NCI-H345 treated with DMSO at 0.1 percent for 48 hours (cell line): ENCODE measurements at regions not wholly inside any gene's neighbourhood (a gene's known extent, or its start where the extent isn't known, plus 50 kb on each side); places are given as distances from the start of the nearest gene placed in this dataset.

ENCODE experiments used
- DNase-seq: peaks from one replicate; lab custom pipeline; 2025; ENCODE audit not compliant: unreplicated experiment; lab: John Stamatoyannopoulos, UW

- no peak for DNase-seq
Observed at GRCh38 chr4:138669479-138670315, 345.9 kb upstream of the NOCT start.

DNA sequence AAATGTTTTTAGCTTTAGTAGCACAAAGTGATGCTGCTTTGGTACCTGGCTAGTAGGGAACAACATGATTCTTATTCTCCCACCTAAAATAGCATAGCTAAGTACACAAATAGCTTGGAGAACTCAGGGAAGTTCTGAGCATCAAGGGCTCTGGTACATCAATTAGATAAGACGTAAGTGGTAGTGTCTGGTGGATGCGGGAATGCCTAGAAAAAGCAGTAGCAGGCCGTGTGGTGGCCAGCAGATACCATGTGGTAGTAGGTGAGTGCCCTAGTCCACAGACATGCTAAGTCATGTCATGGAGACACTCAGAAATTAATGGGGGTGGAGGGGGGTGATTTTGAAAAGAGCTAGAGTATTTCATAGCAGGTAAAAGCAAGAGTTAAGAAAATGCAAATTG is 347.3 kb upstream of the NOCT start:
- DNase-seq: no peak

DNA sequence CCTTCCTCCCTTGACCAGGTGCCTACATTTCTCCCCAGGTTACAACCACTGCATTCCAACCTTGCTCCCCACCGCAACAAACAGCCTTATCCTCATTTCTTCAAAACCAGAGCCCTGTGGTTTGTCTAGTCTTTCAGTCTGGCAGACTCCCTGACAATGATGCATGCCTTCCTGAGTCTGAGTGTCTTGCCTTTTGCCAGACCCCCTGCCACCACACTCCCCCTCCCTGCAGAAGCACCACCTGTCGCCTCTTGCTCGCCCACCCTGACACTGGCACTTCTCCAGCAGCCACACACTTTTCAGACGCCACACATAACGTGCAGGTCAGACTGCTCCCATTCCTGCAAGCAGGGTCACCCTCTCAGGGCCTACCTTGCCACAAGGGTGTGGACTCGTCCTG is 349.2 kb upstream of the NOCT start:
- no peak for DNase-seq

DNA sequence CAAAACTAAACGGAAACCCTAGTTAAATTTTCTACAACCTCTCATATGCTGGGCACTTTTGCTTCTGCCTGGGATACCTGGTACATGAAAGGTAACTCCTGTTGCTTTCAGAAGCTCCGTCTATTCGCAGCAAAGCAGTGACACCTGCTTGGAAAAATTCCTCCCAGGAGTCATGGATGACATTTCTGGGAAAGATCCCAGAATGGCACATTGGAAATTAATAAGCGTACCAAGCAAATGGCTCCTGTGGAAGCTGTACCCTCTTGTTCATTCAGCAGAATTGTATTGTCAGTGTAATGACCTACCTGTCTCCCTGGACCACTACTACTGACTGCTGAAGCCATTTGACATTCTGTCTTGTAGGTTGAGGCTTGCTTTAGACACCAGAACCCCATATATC is 349.7 kb upstream of the NOCT start:
- no peak for DNase-seq

DNA sequence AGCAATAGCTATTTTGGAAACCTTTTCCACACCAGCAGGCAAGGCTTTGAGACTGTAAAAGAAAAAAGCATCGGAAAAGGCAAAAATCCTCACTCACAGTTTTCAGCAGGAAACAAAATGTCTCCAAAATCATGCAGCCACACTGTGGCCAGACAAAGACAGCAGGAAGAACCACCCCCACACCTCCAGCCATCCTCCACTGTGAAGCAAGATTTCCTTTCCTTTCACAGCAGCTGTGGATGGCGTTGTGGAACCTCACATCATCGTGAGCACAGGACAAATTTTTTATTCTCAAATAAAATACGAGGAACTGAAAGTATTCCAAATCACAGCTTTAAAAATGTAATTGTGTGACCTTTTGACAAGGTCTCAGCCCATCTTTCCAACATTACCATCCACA is 351.7 kb upstream of the NOCT start:
- no peak for DNase-seq

DNA sequence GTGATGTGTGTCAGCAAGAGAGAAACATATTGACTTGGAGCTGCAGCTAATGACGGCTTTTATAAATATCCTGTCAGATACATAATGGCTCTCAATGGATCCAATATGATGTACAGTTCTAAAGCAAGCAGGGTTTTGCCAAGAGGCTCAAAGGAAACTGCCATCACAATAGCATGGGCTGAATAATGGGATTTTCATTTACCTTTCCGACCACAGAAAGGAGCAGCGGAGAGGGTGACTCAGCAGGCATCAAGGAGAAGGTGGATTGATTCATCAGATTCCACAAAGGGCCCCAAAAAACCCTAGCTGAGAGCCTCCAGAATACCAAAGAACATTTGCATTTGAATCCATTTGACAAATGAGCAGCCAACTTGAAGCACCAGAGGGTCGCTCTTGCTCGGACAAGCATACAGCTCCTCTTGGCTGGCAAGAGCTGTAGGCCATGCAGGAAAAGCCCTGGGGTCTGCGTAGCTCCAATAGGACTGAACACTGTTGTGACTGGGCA is 355.7 kb upstream of the NOCT start:
- DNase-seq: no peak

DNA sequence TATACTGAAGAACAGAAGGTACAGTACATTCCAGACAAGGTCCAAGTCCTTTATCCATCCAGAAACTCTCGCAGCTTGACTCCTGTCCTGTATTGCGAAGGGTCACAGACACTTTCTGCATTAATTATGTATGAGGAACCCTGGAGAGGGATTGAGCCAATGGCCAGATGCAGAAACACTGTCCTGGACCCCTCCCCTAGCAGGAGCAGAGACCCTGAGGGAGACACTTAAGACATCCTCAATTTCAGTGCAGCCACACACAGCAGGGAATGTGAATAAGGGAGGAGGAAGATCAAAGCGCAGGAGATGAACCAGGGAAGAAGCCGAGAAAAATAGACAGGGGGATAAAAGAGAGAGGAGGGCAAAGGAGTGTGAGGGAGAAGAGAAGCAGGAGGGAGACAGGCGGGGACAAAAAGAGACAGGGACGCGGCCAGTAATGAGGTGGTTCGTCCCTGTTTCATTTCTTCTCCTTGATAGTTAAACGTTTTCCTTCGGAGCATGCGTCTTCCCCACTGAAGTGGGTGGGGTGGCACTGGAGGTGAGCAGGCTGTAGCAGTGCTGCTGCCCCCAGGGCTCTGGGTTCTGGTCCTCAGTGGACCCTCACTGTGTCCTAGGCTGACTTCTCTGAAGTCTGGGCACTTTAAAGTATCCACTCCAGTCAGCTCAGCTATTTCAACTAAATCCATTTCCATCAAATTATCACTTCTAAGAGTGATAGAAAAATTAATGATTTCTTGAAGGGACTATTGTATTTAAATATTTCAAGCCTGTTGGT is 356.4 kb upstream of the NOCT start:
- DNase-seq: no peak

GRCh38 chr4:138658518-138658917 is 357.1 kb upstream of the NOCT start:
- no peak for DNase-seq

DNA sequence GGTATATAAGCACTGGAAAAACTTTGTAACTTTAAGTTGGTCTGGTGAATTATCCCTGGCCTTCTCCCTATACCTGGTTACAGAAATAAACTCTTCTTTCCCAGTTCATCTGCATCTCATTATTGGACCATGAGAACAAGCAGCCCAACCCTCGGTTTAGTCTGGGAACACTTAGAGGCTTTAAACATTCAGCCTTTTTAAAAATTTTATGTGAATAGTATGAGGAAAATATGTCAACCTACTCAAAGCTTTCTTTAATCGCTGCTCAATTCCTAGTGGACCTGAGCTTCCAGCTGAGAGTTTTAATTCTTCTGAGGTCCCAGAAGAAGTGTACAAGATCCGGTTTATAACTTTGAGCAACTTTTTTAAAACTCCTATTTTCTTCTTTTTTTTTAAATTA is 358.6 kb upstream of the NOCT start:
- no peak for DNase-seq

GRCh38 chr4:138655985-138656384 is 359.6 kb upstream of the NOCT start:
- no peak for DNase-seq

DNA sequence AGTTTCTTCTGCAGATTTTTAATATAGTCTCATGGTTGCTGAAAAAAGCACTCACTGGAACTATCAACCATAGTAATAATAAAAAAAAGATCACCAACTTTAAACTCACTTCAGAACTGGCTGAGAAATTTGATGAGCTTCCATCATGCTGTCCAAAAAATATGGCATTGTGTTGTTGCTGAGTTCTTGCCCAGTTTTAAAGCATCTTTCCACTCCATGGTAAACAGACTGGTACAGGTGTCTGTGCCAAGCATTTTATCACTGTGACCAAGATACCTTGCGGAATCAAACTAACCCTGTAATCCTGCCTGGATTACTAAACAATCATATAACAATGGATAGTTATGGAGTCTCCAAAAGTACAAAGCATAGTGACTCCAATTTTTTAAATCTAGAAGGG is 360.3 kb upstream of the NOCT start:
- DNase-seq: no peak

GRCh38 chr4:138650929-138651448 is 364.6 kb upstream of the NOCT start:
- no peak for DNase-seq

- DNase-seq: no peak
Observed at GRCh38 chr4:138650495-138650894, 365.1 kb upstream of the NOCT start.

- no peak for DNase-seq
Observed at GRCh38 chr4:138647433-138647832, 368.1 kb upstream of the NOCT start.

GRCh38 chr4:138646383-138646782 is 369.2 kb upstream of the NOCT start:
- no peak for DNase-seq

- DNase-seq: no peak
Observed at GRCh38 chr4:138645289-138645688, 370.3 kb upstream of the NOCT start.

- no peak for DNase-seq
Observed at GRCh38 chr4:138644322-138644721, 371.3 kb upstream of the NOCT start.

- DNase-seq: no peak
Observed at GRCh38 chr4:138643827-138644226, 371.8 kb upstream of the NOCT start.

GRCh38 chr4:138639018-138639741 is 376.4 kb upstream of the NOCT start:
- no peak for DNase-seq

DNA sequence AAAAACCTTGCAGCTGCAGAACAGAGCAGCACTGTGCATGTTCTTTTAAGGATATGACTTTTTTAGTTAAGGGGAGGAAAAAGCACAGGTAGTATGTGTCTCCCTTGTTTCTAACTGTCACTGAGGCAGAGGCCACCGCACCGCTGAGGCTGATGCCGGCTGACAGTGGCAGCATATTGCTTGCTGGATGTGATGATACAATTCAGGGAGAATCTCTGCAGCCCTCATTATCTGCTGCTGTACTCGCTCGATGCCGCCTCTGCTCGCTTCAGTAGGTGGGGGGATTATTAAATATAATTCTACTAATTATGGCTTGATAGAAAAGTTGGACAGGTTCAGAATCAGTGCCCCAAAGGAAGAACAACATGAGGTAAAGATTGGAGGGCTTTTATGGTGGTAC is 378.8 kb upstream of the NOCT start:
- DNase-seq: no peak

DNA sequence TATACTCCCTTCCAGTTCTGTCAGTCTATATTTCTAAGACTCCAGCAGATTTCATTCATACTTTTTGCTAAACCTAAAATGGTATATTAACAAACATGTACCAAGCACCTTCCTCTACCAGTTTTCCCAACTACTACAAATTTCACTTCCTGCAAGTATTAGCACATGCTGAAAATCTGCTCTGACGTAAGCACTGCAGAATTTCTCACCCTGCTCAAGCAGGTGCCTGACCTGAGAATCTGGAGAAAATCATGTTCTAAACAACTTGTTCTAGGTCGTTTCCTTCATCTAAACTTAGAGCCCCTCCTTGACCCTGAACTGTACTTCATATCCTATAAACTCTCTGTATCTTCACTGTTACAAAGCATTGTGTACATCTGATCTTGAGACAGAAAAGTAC is 380.7 kb upstream of the NOCT start:
- no peak for DNase-seq

GRCh38 chr4:138633580-138633904 is 382.0 kb upstream of the NOCT start:
- no peak for DNase-seq
